ENCODE measurements at regions not wholly inside any gene's neighbourhood (a gene's known extent, or its start where the extent isn't known, plus 50 kb on each side); places are given as distances from the start of the nearest gene placed in this dataset.

- TF ChIP-seq, protein P1, sequence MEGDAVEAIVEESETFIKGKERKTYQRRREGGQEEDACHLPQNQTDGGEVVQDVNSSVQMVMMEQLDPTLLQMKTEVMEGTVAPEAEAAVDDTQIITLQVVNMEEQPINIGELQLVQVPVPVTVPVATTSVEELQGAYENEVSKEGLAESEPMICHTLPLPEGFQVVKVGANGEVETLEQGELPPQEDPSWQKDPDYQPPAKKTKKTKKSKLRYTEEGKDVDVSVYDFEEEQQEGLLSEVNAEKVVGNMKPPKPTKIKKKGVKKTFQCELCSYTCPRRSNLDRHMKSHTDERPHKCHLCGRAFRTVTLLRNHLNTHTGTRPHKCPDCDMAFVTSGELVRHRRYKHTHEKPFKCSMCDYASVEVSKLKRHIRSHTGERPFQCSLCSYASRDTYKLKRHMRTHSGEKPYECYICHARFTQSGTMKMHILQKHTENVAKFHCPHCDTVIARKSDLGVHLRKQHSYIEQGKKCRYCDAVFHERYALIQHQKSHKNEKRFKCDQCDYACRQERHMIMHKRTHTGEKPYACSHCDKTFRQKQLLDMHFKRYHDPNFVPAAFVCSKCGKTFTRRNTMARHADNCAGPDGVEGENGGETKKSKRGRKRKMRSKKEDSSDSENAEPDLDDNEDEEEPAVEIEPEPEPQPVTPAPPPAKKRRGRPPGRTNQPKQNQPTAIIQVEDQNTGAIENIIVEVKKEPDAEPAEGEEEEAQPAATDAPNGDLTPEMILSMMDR (IDR thresholded peaks at IDR 0.05; ENCODE audit: low read depth, low read length), result no peak
- no peak for TF ChIP-seq POLR2A (IDR thresholded peaks at IDR 0.05; ENCODE audit: extremely low read depth, insufficient read length)
- TF ChIP-seq, protein P2, sequence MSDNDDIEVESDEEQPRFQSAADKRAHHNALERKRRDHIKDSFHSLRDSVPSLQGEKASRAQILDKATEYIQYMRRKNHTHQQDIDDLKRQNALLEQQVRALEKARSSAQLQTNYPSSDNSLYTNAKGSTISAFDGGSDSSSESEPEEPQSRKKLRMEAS (IDR thresholded peaks at IDR 0.05; ENCODE audit: low read depth, low read length), result no peak
Measured at GRCh38 chr5:77850536-77851175, 74.5 kb upstream of the TBCA start.

Measured in NB4 (cell line).